K562 (cell line): ENCODE measurements at regions not wholly inside any gene's neighbourhood (a gene's known extent, or its start where the extent isn't known, plus 50 kb on each side); places are given as distances from the start of the nearest gene placed in this dataset.

Experiments
- ATAC-seq: fragments of 200-7000 bp; cut with Tn5 transposase; 3 replicates; pipeline ENCODE4 v1.9.1; 2020; ENCODE audit warnings: moderate library complexity
- BruUV-seq: library from RNA; stranded (reverse); fragments of 400-500 nt; replicated peaks from 2 replicates; lab custom pipeline; 2021; lab: Mats Ljungman, UMichigan
- CTCF ChIA-PET: fragments of 300-600 bp; formaldehyde crosslinking; extraction: SDS; loops from one replicate; lab custom pipeline; 2021; ENCODE audit warnings: low intra/inter-chr PET ratio; lab: Yijun Ruan, JAX
- POLR2A ChIA-PET: fragments of 300-600, 350-650 bp; sonication (Branson Sonifier 250); formaldehyde crosslinking; extraction: SDS; loops from one replicate; lab custom pipeline; 2021; ENCODE audit warnings: antibody characterized with exemption, inconsistent platforms; lab: Yijun Ruan, JAX
- DNase-seq, 4 experiments: peaks; one replicate each; pipeline versions ENCODE4 v3.0.0 to v3.0.0-alpha.2; 2011 to 2018; ENCODE audit warnings: low spot score in 3 of 4, mixed read lengths in 3 of 4; ENCODE audit errors: extremely low read depth in 1 of 4
- FAIRE-seq: peaks from 2 replicates; lab custom pipeline; 2011; peaks lifted over from hg19 to GRCh38; lab: Jason Lieb, UNC
- H2AFZ ChIP-seq: 2 replicates; pipeline ENCODE4 v1.6.0; 2011; ENCODE audit warnings: low read depth, low read length, control low read depth, inconsistent platforms
- H3K27ac ChIP-seq: fragments of 200-600 bp; 3 replicates; pipeline ENCODE4 v1.8.0; 2011; ENCODE audit warnings: low read depth, mild to moderate bottlenecking, control low read depth, inconsistent platforms, low read length, moderate library complexity, mixed read lengths; ENCODE audit errors: extremely low read depth
- H3K27me3 ChIP-seq, 2 experiments: fragments of 300-600 bp in 1 of 2; 2 replicates in 1 of 2; 3 replicates in 1 of 2; pipeline versions ENCODE4 v1.6.0 to v1.8.0; 2011; ENCODE audit warnings: inconsistent platforms in 2 of 2, low read length in 2 of 2, mild to moderate bottlenecking in 1 of 2, mixed read lengths in 1 of 2, moderate library complexity in 1 of 2; ENCODE audit not compliant: control insufficient read depth in 2 of 2, insufficient read depth in 2 of 2
- H3K36me3 ChIP-seq: fragments of 300-600 bp; 3 replicates; pipeline ENCODE4 v1.8.0; 2011; ENCODE audit warnings: mild to moderate bottlenecking, low read length, inconsistent platforms; ENCODE audit not compliant: control insufficient read depth, insufficient read depth
- H3K4me1 ChIP-seq, 2 experiments: fragments of 200-600 bp in 1 of 2; replicated peaks in 1 of 2; 2 replicates in 1 of 2; 3 replicates in 1 of 2; pipeline versions ENCODE4 v1.5.1 to v1.8.0; 2011; ENCODE audit warnings: inconsistent platforms in 2 of 2, low read length in 2 of 2, mild to moderate bottlenecking in 1 of 2, mixed read lengths in 1 of 2, moderate library complexity in 1 of 2; ENCODE audit not compliant: control insufficient read depth in 2 of 2, insufficient read depth in 2 of 2
- H3K4me2 ChIP-seq: 2 replicates; pipeline ENCODE4 v1.6.1; 2011; ENCODE audit warnings: low read length, control low read depth, inconsistent platforms, mixed read lengths; ENCODE audit not compliant: insufficient read depth
- H3K4me3 ChIP-seq: fragments of 200-600 bp; sonication (generic), shearing (Covaris generic); 2 replicates; pipeline ENCODE4 v1.5.1; 2016; ENCODE audit warnings: control low read depth, inconsistent platforms
- H3K79me2 ChIP-seq: fragments of 200-600 bp; 3 replicates; pipeline ENCODE4 v1.8.0; 2011; ENCODE audit warnings: low read length, inconsistent platforms; ENCODE audit not compliant: control insufficient read depth, insufficient read depth
- H3K9ac ChIP-seq, 2 experiments: 2 replicates each; pipeline versions ENCODE4 v1.6.0 to v1.6.1; 2011; ENCODE audit warnings: low read depth in 2 of 2, low read length in 2 of 2, control low read depth in 1 of 2, inconsistent platforms in 1 of 2, mild to moderate bottlenecking in 1 of 2, mixed read lengths in 1 of 2; ENCODE audit not compliant: insufficient read depth in 1 of 2
- H3K9me1 ChIP-seq: one replicate; pipeline ENCODE4 v1.6.0; 2011; ENCODE audit warnings: inconsistent platforms, mild to moderate bottlenecking, low read length, moderate library complexity; ENCODE audit not compliant: control insufficient read depth, insufficient read depth
- H3K9me3 ChIP-seq: replicated peaks from 2 replicates; pipeline ENCODE4 v1.5.1; 2011; ENCODE audit warnings: low read depth, low read length, inconsistent platforms; ENCODE audit not compliant: control insufficient read depth, insufficient read depth
- H4K20me1 ChIP-seq: replicated peaks from 2 replicates; pipeline ENCODE4 v1.6.1; 2011; ENCODE audit warnings: low read length, inconsistent platforms, mixed read lengths; ENCODE audit not compliant: control insufficient read depth, insufficient read depth
- ETV6 ChIP-seq, 3 experiments: fragments of 150-350 bp in 1 of 3; sonication (generic) in 1 of 3; formaldehyde crosslinking in 1 of 3; IDR thresholded peaks; 2 replicates each; pipeline versions ENCODE4 v1.6.1 to v1.8.0; 2014 to 2022; ENCODE audit warnings: borderline replicate concordance in 2 of 3, low read depth in 2 of 3, antibody characterized with exemption in 1 of 3, low read length in 1 of 3, mild to moderate bottlenecking in 1 of 3, missing genetic modification reagents in 1 of 3
- FOXM1 ChIP-seq, 2 experiments: fragments of 450-650 bp in 1 of 2; sonication (generic) in 1 of 2; formaldehyde crosslinking in 1 of 2; IDR thresholded peaks; 2 replicates each; pipeline versions ENCODE4 v1.6.1 to v1.9.0; 2017 to 2022; ENCODE audit warnings: low read depth in 2 of 2, mild to moderate bottlenecking in 2 of 2, missing genetic modification reagents in 1 of 2, moderate library complexity in 1 of 2
- PTRF ChIP-seq: fragments of 450-650 bp; IDR thresholded peaks from 2 replicates; pipeline ENCODE4 v1.6.1; 2016; ENCODE audit warnings: mild to moderate bottlenecking, missing genetic modification characterization, missing compliant biosample characterization
- SOX6 ChIP-seq: fragments of 450-650 bp; IDR thresholded peaks from 2 replicates; pipeline ENCODE4 v1.6.1; 2014; ENCODE audit warnings: mild to moderate bottlenecking
- WHSC1 ChIP-seq: IDR thresholded peaks from one replicate; pipeline ENCODE4 v1.6.1; 2012; ENCODE audit warnings: low read length, control low read depth, inconsistent platforms
- ZBTB33 ChIP-seq: sonication (generic); formaldehyde crosslinking; IDR thresholded peaks from 2 replicates; pipeline ENCODE4 v1.8.1; 2023; ENCODE audit warnings: mild to moderate bottlenecking, missing genetic modification reagents
- ZBTB40 ChIP-seq, 2 experiments: fragments of 450-650 bp in 1 of 2; sonication (generic) in 1 of 2; formaldehyde crosslinking in 1 of 2; IDR thresholded peaks; 2 replicates each; pipeline versions ENCODE4 v1.7.1 to v1.9.0; 2016 to 2022; ENCODE audit warnings: inconsistent platforms in 1 of 2, mild to moderate bottlenecking in 1 of 2, missing genetic modification reagents in 1 of 2
- ZNF668 ChIP-seq: fragments of 250-450 bp; sonication (Bioruptor Pico); IDR thresholded peaks from 2 replicates; pipeline ENCODE4 v1.8.0; 2022; ENCODE audit warnings: mild to moderate bottlenecking, inconsistent platforms
- ZNF695 ChIP-seq: fragments of 450-650 bp; formaldehyde crosslinking; IDR thresholded peaks from 2 replicates; pipeline ENCODE4 v1.4.0; 2020; ENCODE audit warnings: mild to moderate bottlenecking, moderate library complexity
- WGBS: fragments of 100-300 bp; shearing (Covaris generic); methylation state at CpG from one replicate; pipeline ENCODE4 v1.1.6; 2016; ENCODE audit warnings: low coverage, mixed read lengths; ENCODE audit not compliant: insufficient coverage; ENCODE audit errors: missing lambda C conversion rate; 5-methylcytosine and 5-hydroxymethylcytosine counted together
- in situ Hi-C: fragments of 300-500 bp; cut with MboI; formaldehyde crosslinking; loops from 4 replicates; pipeline ENCODE4 v1.15.0; 2018; ENCODE audit warnings: inconsistent platforms, mixed read lengths
- intact Hi-C: fragments of 100-400 bp; cut with micrococcal nuclease; formaldehyde crosslinking; loops from 2 replicates; pipeline ENCODE4 v1.14.2; 2022

GRCh38 chr13:111458739-111459138, 138.3 kb downstream of the TEX29 start:
- Histone ChIP-seq H3K4me3 (no peak overlapping the region), H3K9ac (no peak overlapping the region), H3K9me1 (no peaks in the 10 kb centered on the region), H3K36me3 (no peaks in the 10 kb centered on the region), H2AFZ (no peak overlapping the region), H3K79me2 (no peaks in the 10 kb centered on the region), H4K20me1 (no peaks in the 10 kb centered on the region), H3K27me3 (peaks cover 2 to 38% of the 10 kb centered on the region in 2 experiments; a peak in 4 of 5 replicates), H3K9me3 (no peaks in the 10 kb centered on the region), H3K4me1 (no peaks in the 10 kb centered on the region; a peak in 1 of 5 replicates), H3K27ac (no peak overlapping the region), H3K4me2 (no peak overlapping the region)
- 0% methylated on average over 5 of the region's 16 CpGs for WGBS
- ChIA-PET POLR2A (no interaction called here), CTCF (no interaction called here)
- FAIRE-seq = no peak
- in situ Hi-C loops (no loop called here), intact Hi-C loops (no loop called here)
- no TSS peak for BruUV-seq
- no peak for ATAC-seq
- DNase-seq = no peak
- TF ChIP-seq ETV6 (IDR thresholded peaks at IDR 0.05; ENCODE audit: borderline replicate concordance in 1 of 2, low read depth in 2 of 2, low read length in 1 of 2) = no peak
- no peak for TF ChIP-seq ETV6 (CRISPR knock-in tag; IDR thresholded peaks at IDR 0.05; ENCODE audit: borderline replicate concordance)
- no peak for TF ChIP-seq ZNF668 (CRISPR knock-in tag)
- no peak for TF ChIP-seq WHSC1
- no peak for TF ChIP-seq PTRF (tag)
- TF ChIP-seq ZNF695 = no peak
- TF ChIP-seq ZBTB33 (CRISPR knock-in tag) = no peak
- no peak for TF ChIP-seq FOXM1 (IDR thresholded peaks at IDR 0.05; ENCODE audit: low read depth)
- no peak for TF ChIP-seq FOXM1 (CRISPR knock-in tag; IDR thresholded peaks at IDR 0.05; ENCODE audit: low read depth)
- TF ChIP-seq ZBTB40 (IDR thresholded peaks at IDR 0.05) = no peak
- no peak for TF ChIP-seq ZBTB40 (CRISPR knock-in tag; IDR thresholded peaks at IDR 0.05)
- TF ChIP-seq SOX6 = no peak
